ENCODE measurements at regions not wholly inside any gene's neighbourhood (a gene's known extent, or its start where the extent isn't known, plus 50 kb on each side); places are given as distances from the start of the nearest gene placed in this dataset.

DNA sequence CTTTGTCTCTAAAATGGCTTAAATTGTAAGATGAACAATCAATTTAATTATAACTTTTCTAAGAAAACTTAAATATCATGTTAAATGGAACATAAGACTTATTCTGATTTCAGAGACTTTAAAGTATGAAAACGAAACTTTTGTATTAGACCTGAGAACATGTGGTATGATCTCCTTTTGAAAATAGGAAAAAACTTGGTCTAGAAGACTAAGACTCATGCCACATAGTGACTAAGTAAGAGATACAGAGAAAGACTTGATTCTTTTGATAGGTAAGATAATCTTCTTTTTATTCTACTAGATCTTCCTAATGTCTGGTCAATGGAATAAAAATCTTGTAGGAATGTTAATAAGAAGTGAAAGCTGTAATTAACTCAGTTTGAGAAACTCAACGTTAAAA, 326.3 kb upstream of the GRIA3 start:
- no peak for TF ChIP-seq POLR2A (IDR thresholded peaks at IDR 0.05)
- TF ChIP-seq, protein P1, sequence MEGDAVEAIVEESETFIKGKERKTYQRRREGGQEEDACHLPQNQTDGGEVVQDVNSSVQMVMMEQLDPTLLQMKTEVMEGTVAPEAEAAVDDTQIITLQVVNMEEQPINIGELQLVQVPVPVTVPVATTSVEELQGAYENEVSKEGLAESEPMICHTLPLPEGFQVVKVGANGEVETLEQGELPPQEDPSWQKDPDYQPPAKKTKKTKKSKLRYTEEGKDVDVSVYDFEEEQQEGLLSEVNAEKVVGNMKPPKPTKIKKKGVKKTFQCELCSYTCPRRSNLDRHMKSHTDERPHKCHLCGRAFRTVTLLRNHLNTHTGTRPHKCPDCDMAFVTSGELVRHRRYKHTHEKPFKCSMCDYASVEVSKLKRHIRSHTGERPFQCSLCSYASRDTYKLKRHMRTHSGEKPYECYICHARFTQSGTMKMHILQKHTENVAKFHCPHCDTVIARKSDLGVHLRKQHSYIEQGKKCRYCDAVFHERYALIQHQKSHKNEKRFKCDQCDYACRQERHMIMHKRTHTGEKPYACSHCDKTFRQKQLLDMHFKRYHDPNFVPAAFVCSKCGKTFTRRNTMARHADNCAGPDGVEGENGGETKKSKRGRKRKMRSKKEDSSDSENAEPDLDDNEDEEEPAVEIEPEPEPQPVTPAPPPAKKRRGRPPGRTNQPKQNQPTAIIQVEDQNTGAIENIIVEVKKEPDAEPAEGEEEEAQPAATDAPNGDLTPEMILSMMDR (IDR thresholded peaks at IDR 0.05) = no peak
